ENCODE measurements at regions not wholly inside any gene's neighbourhood (a gene's known extent, or its start where the extent isn't known, plus 50 kb on each side); places are given as distances from the start of the nearest gene placed in this dataset.

- no peak for DNase-seq
These were observed 205.9 kb upstream of the MIR17HG start for GRCh38 chr13:91141543-91142061.

GRCh38 chr13:91142572-91142971, 204.9 kb upstream of the MIR17HG start:
- DNase-seq, result peak; percentile 59

GRCh38 chr13:91144054-91144453, 203.4 kb upstream of the MIR17HG start:
- DNase-seq, result no peak

- no peak for DNase-seq
These were observed 203.0 kb upstream of the MIR17HG start for GRCh38 chr13:91144486-91144885.

- no peak for DNase-seq
These were observed 201.8 kb upstream of the MIR17HG start for GRCh38 chr13:91145571-91146205.

GRCh38 chr13:91146601-91147000, 200.9 kb upstream of the MIR17HG start:
- DNase-seq, result no peak

- no peak for DNase-seq
These were observed 199.4 kb upstream of the MIR17HG start for GRCh38 chr13:91148098-91148497.

GRCh38 chr13:91151921-91152320, 195.6 kb upstream of the MIR17HG start:
- DNase-seq, result no peak

GRCh38 chr13:91153372-91153771, 194.1 kb upstream of the MIR17HG start:
- DNase-seq, result no peak

GRCh38 chr13:91154558-91155353, 192.7 kb upstream of the MIR17HG start:
- DNase-seq, result no peak

GRCh38 chr13:91155512-91156114, 191.9 kb upstream of the MIR17HG start:
- DNase-seq, result no peak

- DNase-seq, result no peak
These were observed 190.0 kb upstream of the MIR17HG start for GRCh38 chr13:91157273-91158016.

- DNase-seq, result no peak
These were observed 189.5 kb upstream of the MIR17HG start for GRCh38 chr13:91158017-91158395.

- no peak for DNase-seq
These were observed 185.3 kb upstream of the MIR17HG start for GRCh38 chr13:91162180-91162579.

GRCh38 chr13:91162589-91162988, 184.9 kb upstream of the MIR17HG start:
- no peak for DNase-seq

- no peak for DNase-seq
These were observed 181.7 kb upstream of the MIR17HG start for GRCh38 chr13:91165758-91166157.

- no peak for DNase-seq
These were observed 180.6 kb upstream of the MIR17HG start for GRCh38 chr13:91166714-91167511.

- no peak for DNase-seq
These were observed 179.6 kb upstream of the MIR17HG start for GRCh38 chr13:91167706-91168385.

- DNase-seq, result no peak
These were observed 179.1 kb upstream of the MIR17HG start for GRCh38 chr13:91168386-91168711.

GRCh38 chr13:91169321-91170050, 178.0 kb upstream of the MIR17HG start:
- DNase-seq, result no peak

- no peak for DNase-seq
These were observed 175.3 kb upstream of the MIR17HG start for GRCh38 chr13:91172160-91172559.

Measured in NCI-H1417 treated with DMSO at 0.1 percent for 48 hours (cell line).